ENCODE measurements at regions not wholly inside any gene's neighbourhood (a gene's known extent, or its start where the extent isn't known, plus 50 kb on each side); places are given as distances from the start of the nearest gene placed in this dataset.

DNA sequence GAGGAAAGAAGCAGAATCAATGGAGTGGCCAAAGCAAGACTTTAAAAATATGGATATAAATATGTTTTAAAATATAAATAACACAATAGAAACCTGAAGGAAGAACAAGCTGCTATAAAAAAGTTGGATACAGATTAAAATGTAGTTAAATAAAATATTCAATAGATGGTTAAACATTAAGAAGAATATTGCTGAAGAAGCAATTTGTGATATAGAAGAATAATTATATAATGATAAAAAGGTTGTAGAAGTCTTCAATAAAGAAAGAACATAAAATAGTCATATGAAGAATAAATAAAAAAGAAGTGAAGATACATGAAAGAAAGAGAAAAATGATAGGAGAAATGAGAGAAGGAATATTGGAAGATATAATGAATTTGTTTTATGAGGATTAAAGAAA is 392.0 kb downstream of the DSC3 start:
- FAIRE-seq (no peak), DNase-seq (ENCODE audit: low read depth in 1 of 2, low spot score in 1 of 2) (no peak), ATAC-seq (no peak)
- Histone ChIP-seq H3K27ac (no peak overlapping the region), H3K4me3 (no peak overlapping the region), H3K4me1 (no peaks in the 10 kb centered on the region), H3K4me2 (no peak overlapping the region), H3K9me3 (no peaks in the 10 kb centered on the region)
- no peak for TF ChIP-seq E2F6 (IDR thresholded peaks at IDR 0.05; ENCODE audit: borderline replicate concordance, low read depth)
- no peak for TF ChIP-seq HOXA7 (CRISPR knock-in tag; IDR thresholded peaks at IDR 0.05)
- no peak for TF ChIP-seq TP53 (CRISPR knock-in tag; IDR thresholded peaks at IDR 0.05)
- TF ChIP-seq MAFK (IDR thresholded peaks at IDR 0.05; ENCODE audit: partially characterized antibody), result peak; percentile 38
- no peak for TF ChIP-seq CEBPB (IDR thresholded peaks at IDR 0.05)
- no peak for TF ChIP-seq FOSL2 (IDR thresholded peaks at IDR 0.05)
- TF ChIP-seq FOSL2 (CRISPR knock-in tag; IDR thresholded peaks at IDR 0.05), result no peak
- TF ChIP-seq SREBF2 (IDR thresholded peaks at IDR 0.05), result no peak
- no peak for TF ChIP-seq EHF (CRISPR knock-in tag; IDR thresholded peaks at IDR 0.05)
- ChIA-PET POLR2A (no interaction called here), CTCF (no interaction called here)

DNA sequence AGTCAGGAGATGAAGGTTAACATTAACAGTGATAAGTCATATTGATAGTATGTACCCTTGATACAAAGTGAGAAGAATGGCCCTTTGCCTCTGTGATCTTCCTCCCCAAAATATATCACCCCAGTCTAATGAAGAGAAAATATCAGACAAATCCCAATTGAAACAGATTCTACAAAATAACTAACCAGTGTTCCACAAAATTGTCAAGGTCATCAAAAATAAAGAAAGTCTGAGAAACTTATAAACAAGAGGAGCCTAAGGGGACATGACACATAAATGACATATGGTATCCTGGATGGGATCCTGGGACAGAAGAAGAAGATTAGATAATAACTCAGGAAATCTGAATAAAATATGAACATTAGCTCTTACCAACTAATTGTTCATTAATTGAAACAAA is 398.4 kb downstream of the DSC3 start:
- H3K27ac ChIP-seq, result no peak overlapping the region
- POLR2A ChIA-PET, result no interaction called here

GRCh38 chr18:30639361-30639760 is 403.2 kb downstream of the DSC3 start:
- H3K27ac ChIP-seq, result no peak overlapping the region
- DNase-seq (ENCODE audit: low read depth in 1 of 2, low spot score in 1 of 2) (no peak), FAIRE-seq (no peak), ATAC-seq (no peak)
- no peaks in the 10 kb centered on the region for H3K9me3 ChIP-seq
- WGBS (ENCODE audit: missing lambda C conversion rate), result 4% methylated on average over 4 of the region's 4 CpGs
- ChIA-PET POLR2A (no interaction called here), CTCF (no interaction called here)
- TF ChIP-seq HOXA7 (CRISPR knock-in tag; IDR thresholded peaks at IDR 0.05), result no peak
- TF ChIP-seq, protein P1, sequence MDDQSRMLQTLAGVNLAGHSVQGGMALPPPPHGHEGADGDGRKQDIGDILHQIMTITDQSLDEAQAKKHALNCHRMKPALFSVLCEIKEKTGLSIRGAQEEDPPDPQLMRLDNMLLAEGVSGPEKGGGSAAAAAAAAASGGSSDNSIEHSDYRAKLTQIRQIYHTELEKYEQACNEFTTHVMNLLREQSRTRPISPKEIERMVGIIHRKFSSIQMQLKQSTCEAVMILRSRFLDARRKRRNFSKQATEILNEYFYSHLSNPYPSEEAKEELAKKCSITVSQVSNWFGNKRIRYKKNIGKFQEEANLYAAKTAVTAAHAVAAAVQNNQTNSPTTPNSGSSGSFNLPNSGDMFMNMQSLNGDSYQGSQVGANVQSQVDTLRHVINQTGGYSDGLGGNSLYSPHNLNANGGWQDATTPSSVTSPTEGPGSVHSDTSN (IDR thresholded peaks at IDR 0.05), result no peak
- no peak for TF ChIP-seq HEYL (CRISPR knock-in tag; IDR thresholded peaks at IDR 0.05)
- TF ChIP-seq CEBPB (IDR thresholded peaks at IDR 0.05), result no peak
- no peak for TF ChIP-seq EHMT2 (IDR thresholded peaks at IDR 0.05; ENCODE audit: low read depth)
- TF ChIP-seq RARB (CRISPR knock-in tag; IDR thresholded peaks at IDR 0.05), result no peak
- no peak for TF ChIP-seq RCOR1 (IDR thresholded peaks at IDR 0.05; ENCODE audit: low read depth, low read length)
- H3K4me3 ChIP-seq, result no peak overlapping the region
- H3K4me2 ChIP-seq, result no peak overlapping the region
- H3K4me1 ChIP-seq, result no peaks in the 10 kb centered on the region

More for the DNA sequence above, 398.4 kb downstream of the DSC3 start:
- H3K4me3 ChIP-seq, result no peak overlapping the region
- H3K9me3 ChIP-seq, result no peaks in the 10 kb centered on the region
- no peak for FAIRE-seq
- TF ChIP-seq HOXA7 (CRISPR knock-in tag; IDR thresholded peaks at IDR 0.05) (no peak), NFE2L2 (conservative IDR thresholded peaks at IDR 0.05; ENCODE audit: low read length) (no peak), MAFK (IDR thresholded peaks at IDR 0.05; ENCODE audit: partially characterized antibody) (peak; percentile 49)
- CTCF ChIA-PET, result no interaction called here
- no peak for DNase-seq (ENCODE audit: low read depth in 1 of 2, low spot score in 1 of 2)
- ATAC-seq, result no peak
- no peak overlapping the region for H3K4me2 ChIP-seq
- no peaks in the 10 kb centered on the region for H3K4me1 ChIP-seq

DNA sequence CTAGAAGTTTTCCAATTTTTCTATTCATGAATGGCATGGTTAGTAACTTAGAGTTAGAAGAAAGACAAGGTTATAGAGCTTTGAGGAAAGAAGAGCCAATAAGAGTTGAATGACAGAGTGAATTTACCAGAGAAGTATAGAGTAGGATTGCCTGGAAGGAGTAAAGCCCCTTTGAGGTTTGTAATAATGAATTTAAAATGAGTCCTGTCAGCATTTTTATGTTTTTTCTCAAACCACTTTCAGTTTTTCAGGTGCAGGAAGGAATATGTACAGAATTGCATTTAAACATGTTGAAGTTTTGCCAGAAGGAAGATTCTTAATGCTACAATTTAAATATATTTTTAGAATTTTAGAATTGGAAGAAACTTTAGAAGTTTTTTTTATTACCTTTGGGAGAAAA is 408.3 kb downstream of the DSC3 start:
- H3K4me2 ChIP-seq, result no peak overlapping the region
- ATAC-seq (no peak), DNase-seq (ENCODE audit: low read depth in 1 of 2, low spot score in 1 of 2) (no peak), FAIRE-seq (no peak)
- CTCF ChIA-PET, result no interaction called here
- POLR2A ChIA-PET, result no interaction called here
- H3K9me3 ChIP-seq, result no peaks in the 10 kb centered on the region
- no peak overlapping the region for H3K4me3 ChIP-seq
- no peak for TF ChIP-seq RCOR1 (IDR thresholded peaks at IDR 0.05; ENCODE audit: low read depth, low read length)
- TF ChIP-seq MAFK (IDR thresholded peaks at IDR 0.05; ENCODE audit: partially characterized antibody), result peak; percentile 57
- TF ChIP-seq ATOH8 (CRISPR knock-in tag; IDR thresholded peaks at IDR 0.05; ENCODE audit: low read depth), result no peak
- H3K27ac ChIP-seq, result no peak overlapping the region
- no peaks in the 10 kb centered on the region for H3K4me1 ChIP-seq
